C4-2B (cell line): ENCODE measurements at regions not wholly inside any gene's neighbourhood (a gene's known extent, or its start where the extent isn't known, plus 50 kb on each side); places are given as distances from the start of the nearest gene placed in this dataset.

ENCODE experiments used
- CTCF ChIP-seq: fragments of 450-650 bp; conservative IDR thresholded peaks from 2 replicates; pipeline ENCODE4 v1.5.1; 2017; ENCODE audit warnings: mild to moderate bottlenecking
- ZFX ChIP-seq: fragments of 450-650 bp; IDR thresholded peaks from 2 replicates; pipeline ENCODE4 v1.6.1; 2017

DNA sequence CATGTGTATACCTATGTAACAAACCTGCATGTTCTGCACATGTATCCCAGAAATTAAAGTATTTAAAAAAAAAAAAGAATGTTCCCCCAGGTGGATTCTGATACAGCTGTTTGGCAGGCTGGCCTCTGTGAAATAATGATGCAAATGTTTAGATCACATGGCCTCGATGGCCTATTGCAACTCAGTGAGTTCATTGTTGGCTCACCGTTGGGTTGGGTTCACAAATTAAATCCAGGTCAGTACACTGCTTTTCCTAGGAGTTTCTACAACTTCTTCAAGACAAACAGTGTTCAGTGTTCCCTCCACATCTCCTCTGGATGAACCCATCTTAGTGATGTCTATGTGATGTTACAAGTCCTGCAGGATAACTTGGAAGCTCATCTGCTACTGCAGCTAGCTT is 58.3 kb upstream of the STXBP6 start:
- no peak for TF ChIP-seq CTCF
- no peak for TF ChIP-seq ZFX
